CD4-positive, alpha-beta T cell treated with Interleukin-12 subunit alpha and Interleukin-12 subunit beta, for 1 hour (primary cell): ENCODE measurements at regions not wholly inside any gene's neighbourhood (a gene's known extent, or its start where the extent isn't known, plus 50 kb on each side); places are given as distances from the start of the nearest gene placed in this dataset.

Experiments used
- DNase-seq: peaks from one replicate; pipeline ENCODE4 v3.0.0-alpha.2; 2020

DNA sequence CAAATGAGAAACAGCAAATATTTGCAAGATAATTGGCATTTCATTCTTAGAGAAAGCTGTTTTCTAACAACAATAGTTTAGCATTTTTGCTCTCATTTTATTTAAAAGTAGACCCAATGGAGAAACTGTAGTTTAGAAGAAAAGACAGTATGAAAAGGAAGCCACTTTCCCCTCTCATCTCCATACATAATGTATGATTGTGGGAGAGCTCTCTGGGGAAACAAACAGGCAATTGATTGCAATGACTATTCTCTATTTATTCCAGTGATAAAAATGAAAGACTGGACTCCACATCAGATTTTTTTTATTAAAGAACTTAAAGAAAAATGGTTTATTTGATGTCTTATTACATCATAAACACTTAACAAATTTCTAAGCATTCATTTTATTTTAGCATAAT is 116.8 kb upstream of the SASH1 start:
- no peak for DNase-seq

DNA sequence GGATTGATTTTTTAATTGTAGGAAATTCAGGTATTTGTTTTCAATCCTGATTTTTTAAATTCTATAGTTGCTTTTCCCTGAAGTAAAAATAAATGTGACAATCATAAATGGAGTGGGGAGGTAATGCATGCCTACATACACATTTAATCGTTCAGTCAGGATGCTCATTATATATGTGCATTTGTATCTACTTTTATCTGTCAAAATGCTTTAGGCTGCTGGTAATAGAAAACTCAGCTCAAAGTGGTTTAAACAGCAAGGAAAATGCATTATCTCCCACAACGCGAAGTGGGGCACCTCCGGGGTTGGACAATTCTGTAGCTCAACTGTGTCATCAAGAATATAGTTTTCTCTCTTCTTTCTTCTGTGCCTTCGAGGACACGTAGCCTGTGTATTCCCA is 116.4 kb upstream of the SASH1 start:
- DNase-seq = no peak

DNA sequence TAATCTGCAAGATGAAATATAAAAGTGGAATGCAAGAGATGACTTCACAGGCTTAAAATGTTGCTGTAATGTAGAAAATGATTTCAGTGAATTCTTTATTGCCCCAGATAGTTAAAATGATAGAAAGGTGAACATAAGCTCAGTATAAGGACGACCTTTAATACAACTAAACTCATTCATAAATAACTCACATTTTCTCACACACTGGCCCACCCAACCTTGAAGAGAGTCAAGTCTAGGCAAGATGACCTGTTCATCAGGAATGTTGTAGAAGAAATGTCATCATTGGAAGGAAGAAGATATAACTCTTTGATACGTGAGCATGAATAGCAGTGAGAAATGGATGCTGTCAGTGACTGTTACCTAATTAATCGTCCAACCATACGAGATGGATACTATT is 111.1 kb upstream of the SASH1 start:
- DNase-seq = no peak

DNA sequence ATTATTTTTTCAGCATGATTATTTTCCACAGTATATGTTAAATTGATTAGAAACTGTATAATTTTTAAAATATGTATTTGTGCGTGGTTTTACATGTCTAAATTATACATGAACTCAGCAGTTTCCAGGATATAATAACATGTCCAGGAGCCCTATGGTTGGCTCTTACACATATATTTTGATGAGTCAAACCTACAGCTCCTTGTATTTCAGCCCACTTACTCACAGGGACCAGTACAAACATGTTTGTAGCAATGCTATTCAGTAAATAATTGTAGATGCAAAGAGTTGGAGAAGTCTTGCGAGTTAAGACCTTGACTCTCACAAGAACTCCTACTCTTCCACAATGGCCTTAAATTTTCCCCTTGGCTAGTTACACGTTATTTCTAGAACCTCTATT is 107.2 kb upstream of the SASH1 start:
- no peak for DNase-seq

DNA sequence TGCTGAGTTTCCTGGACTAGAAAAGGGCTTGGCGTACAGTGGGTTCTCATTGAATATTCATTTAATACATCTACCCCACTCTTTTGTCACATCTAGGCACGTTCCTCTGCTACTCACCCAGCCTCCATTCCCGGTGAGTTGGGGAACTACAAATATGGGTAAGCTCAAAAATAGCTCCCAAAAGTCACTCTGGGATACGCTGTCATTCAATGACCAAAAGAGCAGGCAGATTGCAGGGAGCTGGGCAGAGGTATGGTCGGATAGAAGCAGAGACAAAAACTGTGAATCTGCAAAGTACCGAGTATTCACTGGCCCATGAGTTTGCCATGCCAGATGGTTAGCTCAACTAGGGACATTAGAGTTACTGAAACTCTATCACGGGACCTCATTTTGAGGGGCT is 103.9 kb upstream of the SASH1 start:
- DNase-seq = no peak

DNA sequence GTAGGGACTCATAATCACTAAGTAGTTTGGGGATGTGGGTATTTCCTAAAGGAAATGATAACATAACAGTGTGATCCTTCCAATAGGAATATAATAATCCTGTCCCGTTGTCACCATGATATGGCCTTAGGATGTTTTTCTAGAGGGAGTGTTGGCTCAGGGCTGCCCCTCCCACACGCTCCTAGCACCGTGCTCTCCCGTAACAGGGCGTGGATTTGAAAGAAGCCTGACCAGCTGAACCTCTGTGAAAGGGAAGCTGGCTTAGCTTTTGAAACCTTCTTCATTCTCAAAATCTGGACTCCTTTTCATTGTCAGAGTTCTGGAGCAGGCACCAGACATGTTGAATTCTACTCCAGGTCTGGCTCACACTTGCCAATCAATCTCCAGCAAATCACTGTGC is 103.4 kb upstream of the SASH1 start:
- no peak for DNase-seq

DNA sequence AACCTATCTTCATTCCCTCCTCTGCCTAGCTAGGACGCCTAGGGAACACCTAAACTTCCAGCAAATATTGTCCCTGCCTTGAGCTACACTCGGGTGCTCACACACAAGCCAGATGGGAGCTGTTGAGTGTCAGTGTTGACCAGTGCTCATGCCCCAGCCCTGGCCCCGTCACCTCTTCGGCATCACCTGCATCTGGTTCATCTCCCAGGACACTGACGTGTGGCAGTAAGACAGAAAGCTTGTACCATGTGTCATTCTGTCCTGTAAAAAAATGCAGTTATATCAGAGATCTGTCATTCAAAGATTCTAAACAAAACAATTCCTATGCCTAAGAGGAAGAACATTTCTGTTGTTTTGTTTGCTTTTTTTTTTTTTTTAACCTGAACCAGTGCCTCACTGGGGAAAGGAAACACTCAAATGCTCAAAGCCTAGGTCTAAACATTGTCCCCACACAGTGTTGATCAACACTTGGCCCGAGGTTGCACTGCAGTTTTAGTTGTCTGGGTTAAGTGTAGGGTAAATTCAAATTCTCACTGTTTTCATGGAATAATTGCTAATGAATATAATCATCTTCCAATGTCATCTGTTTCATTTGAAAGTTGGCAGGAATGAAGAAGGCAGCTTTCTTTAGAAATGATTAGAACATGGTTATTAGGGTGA is 102.7 kb upstream of the SASH1 start:
- no peak for DNase-seq

DNA sequence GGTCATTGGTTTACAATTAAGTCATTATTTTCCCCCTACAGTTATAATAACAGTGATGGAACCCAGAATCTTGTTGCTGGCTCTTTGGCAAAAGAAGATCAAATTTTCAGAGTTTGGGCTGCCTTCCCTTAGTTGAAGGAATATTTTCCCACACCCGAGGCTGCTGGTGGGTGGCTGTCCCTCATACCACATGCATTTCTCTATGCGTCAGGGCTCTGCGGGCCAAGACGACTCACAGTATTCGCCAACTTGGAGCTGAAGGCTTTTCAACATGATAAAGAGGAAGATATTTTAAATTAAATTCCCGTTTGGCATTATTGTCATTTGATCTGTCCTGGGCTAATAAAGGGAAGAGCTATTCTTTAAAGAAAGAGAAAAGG is 102.2 kb upstream of the SASH1 start:
- no peak for DNase-seq

DNA sequence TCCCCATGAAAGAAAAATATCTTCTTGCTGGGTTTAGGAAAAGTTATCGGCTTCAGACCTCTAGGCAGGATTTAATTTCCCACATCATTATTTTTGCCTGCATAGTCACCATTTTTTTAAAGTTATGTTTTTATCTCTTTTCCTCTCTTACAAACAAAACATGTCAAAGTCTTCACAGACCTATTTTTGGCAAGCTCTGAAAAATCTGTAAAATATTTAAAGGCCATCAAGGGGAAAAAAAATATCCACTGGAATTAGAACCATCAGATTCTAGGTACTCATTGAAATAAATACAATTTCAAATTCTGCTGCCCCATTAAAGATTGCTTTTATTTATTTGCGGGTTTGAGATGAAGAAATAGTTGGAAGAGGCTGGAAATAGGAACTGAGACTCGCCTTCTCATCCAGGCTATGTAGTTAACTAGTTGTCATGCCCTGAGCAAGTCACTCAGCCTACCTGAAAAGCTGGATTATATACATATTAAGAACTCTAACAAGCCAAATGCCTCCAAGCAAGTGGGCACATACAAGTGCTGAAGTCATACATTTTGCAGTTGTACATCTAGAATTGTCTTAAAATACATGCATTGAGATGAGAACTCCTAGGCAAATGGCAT is 101.7 kb upstream of the SASH1 start:
- DNase-seq = no peak

DNA sequence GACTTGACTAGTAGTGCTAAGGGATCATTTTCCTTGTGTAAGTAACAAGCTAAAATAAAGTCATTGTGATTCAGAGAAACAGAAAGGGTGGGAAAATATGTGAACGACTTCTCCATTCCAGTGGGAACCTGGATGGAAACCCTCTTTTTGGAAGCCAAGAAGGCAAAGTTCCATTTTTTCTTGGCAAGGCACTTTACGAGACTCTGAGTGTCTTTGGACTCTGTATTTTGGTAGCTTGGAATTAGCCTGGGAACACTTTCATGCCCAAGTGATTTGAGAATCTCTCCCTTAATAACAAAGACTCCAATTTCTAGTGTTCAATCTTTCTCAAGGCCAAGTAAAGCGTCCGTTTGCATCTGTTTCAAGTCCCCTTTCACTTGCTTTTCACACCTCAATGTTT is 100.5 kb upstream of the SASH1 start:
- DNase-seq = no peak

DNA sequence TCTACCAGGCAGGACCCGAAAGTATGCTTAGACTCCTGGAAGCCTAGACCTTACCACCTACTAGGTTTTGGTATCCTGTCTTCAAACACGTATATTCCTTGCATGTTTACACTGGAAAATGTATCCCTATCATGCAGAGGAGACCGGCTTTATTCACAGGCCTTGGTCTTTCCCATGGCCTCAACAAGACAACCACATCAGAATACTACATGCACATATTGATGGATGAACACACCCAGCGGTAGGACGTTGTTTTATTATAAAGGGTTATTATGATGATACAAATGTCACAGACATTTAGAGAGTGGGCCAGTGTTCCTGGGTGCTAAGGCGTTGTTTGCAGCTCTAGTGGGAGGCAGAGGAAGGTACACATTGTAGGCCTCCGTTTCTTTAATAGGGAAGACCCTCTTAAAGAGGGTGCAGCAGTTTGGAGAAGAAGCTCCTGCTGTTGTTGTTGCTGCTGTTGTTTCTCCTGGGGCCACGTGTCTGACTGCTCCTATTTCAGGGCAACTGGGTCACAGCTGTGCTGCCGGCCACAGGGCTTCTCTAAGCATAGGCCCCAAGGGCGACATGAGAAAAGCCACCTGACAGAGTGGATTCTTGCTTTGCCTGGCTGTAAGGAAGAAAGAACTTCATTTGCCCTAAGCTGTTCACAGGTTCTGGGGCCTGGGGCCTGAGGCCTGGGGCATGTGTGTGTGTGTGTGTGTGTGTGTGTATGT is 98.3 kb upstream of the SASH1 start:
- no peak for DNase-seq

DNA sequence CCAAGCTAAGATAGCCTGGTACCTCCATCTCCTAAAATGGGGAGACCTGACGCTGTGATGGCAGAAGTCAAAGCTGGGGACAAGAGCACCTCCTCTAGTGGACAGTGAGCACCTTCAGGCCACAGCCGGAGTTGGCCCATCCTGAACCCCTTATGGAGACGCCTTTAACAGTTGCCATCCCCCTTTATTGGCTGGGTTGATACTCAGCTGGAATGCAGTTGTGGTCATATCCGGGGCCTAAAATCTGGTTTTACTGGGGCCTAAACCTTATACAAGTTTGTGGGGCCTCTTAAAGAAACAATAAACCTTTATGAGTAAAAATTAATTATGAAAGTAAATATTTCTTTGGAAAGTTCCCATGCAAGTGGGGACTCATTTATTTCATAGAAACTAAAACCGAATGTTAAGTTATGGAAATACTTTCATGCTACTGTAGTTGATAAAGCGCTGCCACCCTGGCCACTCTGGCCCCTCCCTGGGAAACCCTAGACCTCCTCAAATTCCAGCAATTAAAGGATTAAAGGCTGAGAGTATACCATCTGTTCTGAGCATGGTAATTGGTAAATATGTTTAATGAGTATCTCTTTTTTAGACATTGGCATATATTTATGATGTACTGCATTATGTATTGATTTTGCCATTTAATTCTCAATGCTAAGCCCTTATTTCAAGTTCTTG is 95.1 kb upstream of the SASH1 start:
- DNase-seq = no peak

DNA sequence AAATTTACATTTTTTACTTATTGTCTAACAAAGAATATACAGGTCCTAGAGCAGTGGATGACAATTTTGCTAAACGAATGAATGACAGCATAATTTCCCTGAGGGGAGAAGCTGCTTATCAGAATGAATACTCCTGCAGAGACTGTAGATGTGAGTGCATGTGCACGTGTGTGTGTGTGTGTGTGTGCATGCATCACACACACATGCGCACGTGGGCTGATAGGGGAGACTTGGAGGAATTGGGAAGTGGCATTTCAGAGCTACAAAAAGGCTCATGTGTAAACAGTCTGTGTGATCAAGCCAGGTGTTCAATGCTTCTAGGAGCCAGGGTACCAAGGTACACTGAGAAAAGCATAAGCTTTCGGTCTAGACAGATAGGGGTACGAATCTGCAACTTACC is 93.5 kb upstream of the SASH1 start:
- no peak for DNase-seq

DNA sequence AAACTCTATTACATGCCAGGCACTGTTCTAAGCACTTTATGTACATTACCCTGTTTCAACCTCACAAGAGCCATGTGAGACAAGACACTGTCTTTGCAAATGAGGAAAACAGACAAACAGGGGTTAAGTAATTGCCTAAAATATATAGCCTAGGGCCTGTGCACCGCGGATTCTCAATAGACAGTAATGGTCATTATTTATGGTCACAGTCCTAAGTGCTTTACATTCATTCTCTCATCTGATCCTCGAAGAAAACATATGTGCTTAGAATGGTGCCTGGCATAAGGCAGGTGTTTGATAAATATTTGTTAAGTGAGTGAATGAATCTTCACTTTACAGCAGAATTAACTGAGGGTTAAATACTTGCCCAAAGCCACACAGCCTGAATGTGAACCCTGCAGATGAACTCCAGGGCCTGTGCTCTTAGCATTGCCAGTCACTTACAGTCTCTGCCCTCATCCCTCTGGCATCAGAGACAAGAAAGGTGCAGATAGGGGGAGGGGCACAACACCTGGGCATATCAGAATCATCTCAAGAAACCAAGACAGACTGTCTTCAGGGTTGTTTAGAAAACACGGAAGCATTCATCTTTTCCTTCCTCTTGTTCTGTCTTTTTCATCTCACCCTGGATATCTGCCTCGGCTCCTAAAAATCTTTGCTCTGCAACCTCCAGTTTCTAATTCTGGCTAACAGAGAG is 92.8 kb upstream of the SASH1 start:
- DNase-seq = no peak

DNA sequence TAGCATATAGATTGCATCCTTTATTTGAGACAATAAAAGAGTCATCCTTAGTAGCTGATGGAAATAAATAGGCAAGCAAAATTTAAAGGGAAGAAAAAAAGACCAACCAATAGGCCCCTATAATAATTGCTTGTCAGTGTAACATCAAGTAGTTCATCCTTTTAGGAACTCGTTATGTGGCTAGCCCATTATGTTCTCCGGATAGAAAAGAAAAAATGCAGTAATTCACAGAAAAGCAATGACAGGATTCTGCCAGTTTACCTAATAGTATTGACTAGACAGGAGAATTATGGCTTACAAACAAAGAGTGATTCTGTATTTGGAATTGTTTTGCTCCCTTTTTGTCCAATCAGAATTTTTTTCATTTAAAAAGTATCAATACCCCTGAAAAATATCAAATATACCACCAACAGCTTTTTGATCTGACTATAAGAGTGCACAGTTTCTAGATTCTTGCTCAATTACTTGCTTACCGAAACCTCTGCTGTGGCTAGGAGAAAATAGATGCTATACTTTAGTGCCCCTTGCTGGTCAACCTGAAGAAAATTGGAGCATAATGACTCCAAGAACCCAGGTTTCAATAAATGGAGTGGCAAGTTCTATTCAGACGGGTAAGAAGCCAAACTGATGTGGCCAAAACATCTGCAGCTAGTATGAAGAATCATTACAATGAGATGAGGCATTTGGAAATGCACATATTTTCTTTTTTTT is 91.5 kb upstream of the SASH1 start:
- peak; percentile 27 for DNase-seq

DNA sequence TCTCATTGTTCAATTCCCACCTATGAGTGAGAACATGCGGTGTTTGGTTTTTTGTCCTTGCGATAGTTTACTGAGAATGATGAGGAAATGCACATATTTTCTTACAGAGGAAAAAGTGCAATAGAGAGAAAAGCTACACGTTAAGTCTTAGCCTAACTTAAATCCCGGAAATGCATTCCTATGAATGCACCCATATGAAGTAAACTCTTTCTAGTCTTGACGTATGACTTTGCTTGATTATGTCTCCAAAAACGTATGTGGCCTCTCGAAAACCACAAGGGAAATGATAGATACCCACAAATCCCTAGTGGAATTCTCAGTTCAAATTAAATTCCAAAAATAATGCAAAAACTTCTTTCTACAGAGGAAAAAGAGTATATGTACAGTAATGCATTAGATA is 90.7 kb upstream of the SASH1 start:
- DNase-seq = no peak

DNA sequence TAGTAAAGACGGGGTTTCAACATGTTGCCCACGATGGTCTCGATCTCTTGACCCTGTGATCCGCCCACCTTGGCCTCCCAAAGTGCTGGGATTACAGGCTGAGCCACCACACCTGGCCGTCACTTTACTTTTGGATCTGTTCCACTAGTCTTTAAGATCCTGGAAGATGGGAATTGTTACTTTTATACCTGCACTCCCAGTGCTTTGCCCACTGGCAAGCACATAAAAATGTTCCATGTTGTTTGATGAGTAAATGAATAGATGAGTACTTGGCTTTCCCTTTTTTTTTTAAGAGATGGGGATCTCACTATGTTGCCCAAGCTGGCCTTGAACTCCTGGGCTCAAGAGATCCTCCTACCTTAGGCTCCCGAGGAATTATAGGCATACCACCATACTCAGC is 84.8 kb upstream of the SASH1 start:
- no peak for DNase-seq

DNA sequence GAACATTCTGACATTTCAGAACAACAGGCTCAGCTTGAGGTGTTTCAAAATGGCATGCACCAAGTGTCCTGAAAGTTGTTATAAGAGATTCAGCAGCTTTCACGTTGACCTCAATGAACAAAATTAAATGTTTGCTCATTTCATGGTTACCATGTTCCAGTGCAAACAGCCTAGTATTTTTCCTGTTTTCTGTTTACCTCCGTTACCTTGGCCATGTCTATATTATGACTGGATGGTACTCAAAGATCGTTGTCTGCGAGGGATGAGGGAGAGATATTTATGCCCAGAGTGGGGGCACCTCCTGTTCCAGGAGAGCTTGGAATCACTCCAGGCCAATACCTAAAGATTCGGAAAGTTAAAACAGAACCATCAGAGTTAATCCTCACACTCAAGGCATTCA is 83.8 kb upstream of the SASH1 start:
- no peak for DNase-seq

DNA sequence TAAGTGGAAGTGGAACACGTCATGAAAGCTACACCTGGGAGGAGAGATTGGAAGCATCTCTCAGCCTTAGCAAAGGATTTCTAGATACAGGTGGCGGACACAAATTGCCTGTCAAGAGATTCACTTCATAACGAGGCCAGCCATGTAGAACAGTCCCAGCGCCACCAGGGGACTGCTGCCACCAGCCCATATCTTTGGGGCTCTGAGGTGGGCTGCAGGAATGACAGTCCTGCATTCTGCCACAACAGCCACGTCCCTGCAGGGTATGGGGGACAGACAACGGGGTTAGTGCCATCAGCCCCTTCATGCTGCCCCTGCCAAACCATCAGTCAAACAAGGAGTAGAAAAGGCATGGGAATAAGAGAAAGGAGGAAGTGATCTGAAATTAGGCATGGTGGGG is 81.2 kb upstream of the SASH1 start:
- DNase-seq = no peak

DNA sequence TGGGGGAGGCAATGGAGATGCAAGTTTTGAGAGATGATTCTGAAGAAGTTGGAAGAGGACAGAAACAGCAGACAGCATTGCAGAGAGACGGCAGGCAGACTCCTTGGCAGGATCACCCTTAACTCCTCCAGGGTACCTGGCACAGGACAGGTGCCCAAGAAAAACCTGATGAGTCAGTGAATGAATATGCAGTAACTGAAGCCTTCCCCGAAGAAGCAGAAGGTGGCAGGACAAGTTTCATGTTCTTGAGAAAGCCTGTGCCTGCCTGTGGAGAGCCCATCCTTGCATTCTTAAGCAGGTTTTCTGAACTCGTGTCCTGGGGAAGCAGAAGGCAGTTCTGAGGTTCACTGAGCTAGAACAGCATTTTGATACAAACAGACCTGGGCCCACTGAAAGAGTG is 79.6 kb upstream of the SASH1 start:
- DNase-seq = no peak

DNA sequence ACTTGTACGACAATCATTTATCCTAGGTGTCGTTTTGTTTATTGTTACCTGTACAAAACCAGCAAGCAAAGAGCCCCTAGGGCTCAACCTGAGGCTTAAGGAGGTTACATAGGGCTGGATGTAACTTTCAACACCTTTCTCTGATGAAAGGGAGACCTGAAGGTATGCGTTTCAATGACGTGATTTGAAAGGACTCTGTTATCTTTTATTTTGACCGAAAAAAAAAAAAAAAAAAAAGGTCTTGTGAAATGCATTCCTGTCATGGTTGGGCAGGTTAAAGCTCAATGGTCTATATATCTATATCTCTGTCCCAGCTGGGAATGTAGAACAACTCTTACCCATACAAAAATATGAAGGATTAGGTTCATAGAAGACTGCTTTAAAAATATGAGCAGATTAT is 78.7 kb upstream of the SASH1 start:
- no peak for DNase-seq

DNA sequence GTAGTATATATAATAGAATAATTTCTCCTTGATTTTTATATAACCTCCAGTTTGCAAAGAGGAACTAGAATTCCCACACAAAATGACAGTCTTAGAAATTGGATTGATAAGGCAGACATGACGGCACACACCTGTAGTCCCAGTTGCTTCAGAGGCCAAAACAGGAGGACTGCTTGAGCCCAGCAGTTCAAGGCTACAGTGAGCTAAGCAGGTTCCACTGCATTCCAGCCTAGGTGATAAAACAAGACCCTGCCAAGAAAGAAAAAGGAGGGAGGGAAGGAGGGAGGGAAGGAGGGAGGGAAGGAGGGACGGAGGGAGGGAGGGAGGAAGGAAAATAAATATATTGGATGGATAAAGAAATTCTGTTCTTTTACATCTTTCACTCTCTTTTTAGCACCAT is 77.6 kb upstream of the SASH1 start:
- DNase-seq = no peak

DNA sequence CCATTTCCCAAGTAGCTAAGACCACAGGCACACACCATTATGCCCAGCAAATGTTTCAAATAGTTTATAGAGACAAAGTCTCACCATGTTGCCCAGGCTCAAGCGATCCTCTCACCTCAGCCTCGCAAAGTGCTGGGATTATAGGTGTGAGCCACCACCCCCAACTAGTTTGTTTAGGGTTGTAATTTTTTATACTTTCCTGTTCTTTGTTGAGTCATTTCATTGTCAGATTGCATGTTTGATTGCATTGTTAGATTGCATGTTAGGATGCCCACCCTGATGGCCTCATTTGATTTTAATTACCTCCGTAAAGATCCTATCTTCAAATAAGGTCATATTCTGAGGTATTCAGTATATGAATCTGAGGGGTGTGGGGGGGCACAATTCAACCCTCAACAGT is 73.3 kb upstream of the SASH1 start:
- DNase-seq = no peak
